Pancreas (tissue), 10 donors: ENCODE measurements at regions not wholly inside any gene's neighbourhood (a gene's known extent, or its start where the extent isn't known, plus 50 kb on each side); places are given as distances from the start of the nearest gene placed in this dataset.

ENCODE experiments used
- ATAC-seq, 4 donors: fragments of 200-7000 bp; cut with Tn5 transposase; one replicate each; pipeline versions ENCODE4 v1.8.0 to v1.9.1; 2020; ENCODE audit warnings: mild to moderate bottlenecking in 4 of 4, moderate library complexity in 4 of 4
- DNase-seq, 6 donors: peaks; one replicate each; pipeline ENCODE4 v3.0.0-alpha.2; 2020
- FAIRE-seq: peaks from 2 replicates; lab custom pipeline; 2012; peaks lifted over from hg19 to GRCh38; lab: Jason Lieb, UNC
- H3K27ac ChIP-seq, 4 donors: fragments of 200-600 bp; sonication (generic); 1 replicate in 3 of 4; 2 replicates in 1 of 4; pipeline versions ENCODE4 v1.5.0 to v1.8.0; 2020
- H3K27me3 ChIP-seq, 4 donors: fragments of 200-600 bp; one replicate each; pipeline ENCODE4 v1.8.0; 2021
- H3K36me3 ChIP-seq, 3 donors: fragments of 200-600 bp; sonication (generic) in 1 of 3; one replicate each; pipeline versions ENCODE4 v1.5.0 to v1.8.0; 2020 to 2021
- H3K4me1 ChIP-seq, 3 donors: fragments of 200-600 bp; one replicate each; pipeline ENCODE4 v1.8.0; 2021
- H3K4me3 ChIP-seq, 4 donors: fragments of 200-600 bp; sonication (generic) in 2 of 4; one replicate each; pipeline versions ENCODE4 v1.5.0 to v1.8.0; 2020 to 2021
- H3K9me3 ChIP-seq, 4 donors: fragments of 200-600 bp; one replicate each; pipeline ENCODE4 v1.8.0; 2021
- CTCF ChIP-seq, 4 donors: fragments of 200-600 bp; sonication (generic) in 3 of 4; IDR thresholded peaks; one replicate each; pipeline versions ENCODE4 v1.5.0 to v1.8.0; 2021; ENCODE audit warnings: antibody characterized with exemption in 4 of 4
- WGBS, 2 donors: extraction: QIAGEN DNeasy Blood & Tissue Kit; methylation state at CpG; one replicate each; pipeline ENCODE4 v1.1.7; 2013; 5-methylcytosine and 5-hydroxymethylcytosine counted together
- intact Hi-C, 3 donors: fragments of 100-400 bp; cut with DNase I; formaldehyde crosslinking; loops; one replicate each; pipeline versions ENCODE4 v1.11.1 to v1.14.2; 2022
- donor health status: healthy with polysubstance abuse.
- donor health status: DM: no; HTN: no; CAD: no; lungs with moderate emphysema.
- donor health status: DM: no; HTN: no; CAD: no.
- donor health status: control.
- donor health status: control.
- donor health status: Bipolar disorder and iron deficiency.
- donor health status: DM: yes; HTN: yes; CAD: no.
- donor health status: DM: no; HTN: no; CAD: no.
- donor health status: DM: no; HTN: no; CAD: no.
- donor health status: DM: yes; HTN: yes; CAD: no.

GRCh38 chr1:84083307-84083706, 60.8 kb upstream of the PRKACB start:
- H3K36me3 ChIP-seq: no peaks in the 10 kb centered on the region
- H3K27ac ChIP-seq: no peak overlapping the region
- no peaks in the 10 kb centered on the region for H3K27me3 ChIP-seq
- TF ChIP-seq CTCF (IDR thresholded peaks at IDR 0.05): no peak
- intact Hi-C loops: no loop called here
- no peak for ATAC-seq
- DNase-seq: no peak
- no peak overlapping the region for H3K4me3 ChIP-seq
- no peak for FAIRE-seq
- H3K9me3 ChIP-seq: no peaks in the 10 kb centered on the region
- 41% methylated on average over 3 of the region's 3 CpGs for WGBS, 2 donors
- H3K4me1 ChIP-seq: no peaks in the 10 kb centered on the region

GRCh38 chr1:84078842-84079202, 65.2 kb upstream of the PRKACB start:
- H3K27me3 ChIP-seq: no peaks in the 10 kb centered on the region
- no peak for DNase-seq
- H3K36me3 ChIP-seq: no peaks in the 10 kb centered on the region
- no peak for ATAC-seq
- H3K9me3 ChIP-seq: no peaks in the 10 kb centered on the region
- no peak for FAIRE-seq
- H3K4me3 ChIP-seq: peak overlapping the region; percentile 81 to 88 (median 84)
- WGBS, 2 donors: 21 to 27% methylated on average over 5 of the region's 5 CpGs
- no peak for TF ChIP-seq CTCF (IDR thresholded peaks at IDR 0.05)
- H3K4me1 ChIP-seq: no peaks in the 10 kb centered on the region
- H3K27ac ChIP-seq: peak overlapping the region in 1 of 4 donors; percentile 87
- intact Hi-C loops: no loop called here

GRCh38 chr1:84078108-84078841, 65.8 kb upstream of the PRKACB start:
- ATAC-seq: peak; percentile 58 to 74 (median 69)
- no peaks in the 10 kb centered on the region for H3K36me3 ChIP-seq
- H3K4me3 ChIP-seq: peak overlapping the region; percentile 81 to 88 (median 84)
- no peak for TF ChIP-seq CTCF (IDR thresholded peaks at IDR 0.05)
- H3K27me3 ChIP-seq: no peaks in the 10 kb centered on the region
- no peak for FAIRE-seq
- intact Hi-C loops: no loop called here
- H3K4me1 ChIP-seq: no peaks in the 10 kb centered on the region
- H3K9me3 ChIP-seq: no peaks in the 10 kb centered on the region
- H3K27ac ChIP-seq: peak overlapping the region; percentile 66 to 89 (median 86)
- peak in 3 of 6 donors; percentile 20 to 81 (median 78) for DNase-seq
- 1% methylated on average over 60 to 61 of the region's 61 CpGs for WGBS, 2 donors

- ATAC-seq (peak; percentile 96 to 98 (median 98)), DNase-seq (peak; percentile 63 to 88 (median 74)), FAIRE-seq (no peak)
- WGBS, 2 donors: 1% methylated on average over 54 to 71 of the region's 71 CpGs
- Histone ChIP-seq H3K27me3 (no peaks in the 10 kb centered on the region), H3K27ac (peak overlapping the region; percentile 66 to 89 (median 86)), H3K9me3 (no peaks in the 10 kb centered on the region), H3K36me3 (no peaks in the 10 kb centered on the region), H3K4me1 (no peaks in the 10 kb centered on the region), H3K4me3 (peak overlapping the region; percentile 81 to 88 (median 84))
- no peak for TF ChIP-seq CTCF (IDR thresholded peaks at IDR 0.05)
- intact Hi-C loops: no loop called here
Observed at GRCh38 chr1:84077476-84078107, 66.5 kb upstream of the PRKACB start.

GRCh38 chr1:84073266-84073665, 70.8 kb upstream of the PRKACB start:
- no peak for FAIRE-seq
- no peak for ATAC-seq
- Histone ChIP-seq H3K27ac (no peak overlapping the region), H3K9me3 (no peaks in the 10 kb centered on the region), H3K27me3 (no peaks in the 10 kb centered on the region), H3K4me3 (no peak overlapping the region), H3K4me1 (no peaks in the 10 kb centered on the region), H3K36me3 (no peaks in the 10 kb centered on the region)
- no peak for TF ChIP-seq CTCF (IDR thresholded peaks at IDR 0.05)
- DNase-seq: no peak
- intact Hi-C loops: no loop called here
- 72 to 87% methylated on average over 3 of the region's 3 CpGs for WGBS, 2 donors
